HG03432 (cell line): ENCODE measurements at regions not wholly inside any gene's neighbourhood (a gene's known extent, or its start where the extent isn't known, plus 50 kb on each side); places are given as distances from the start of the nearest gene placed in this dataset.

ENCODE experiments used
- ATAC-seq: cut with Tn5 transposase; IDR thresholded peaks from one replicate; pipeline ENCODE4 v1.9.1; 2021; ENCODE audit warnings: mild to moderate bottlenecking, moderate library complexity; ENCODE audit not compliant: unreplicated experiment

GRCh38 chr5:174356536-174356935 lies 311.0 kb downstream of the NSG2 start:
- no peak for ATAC-seq

DNA sequence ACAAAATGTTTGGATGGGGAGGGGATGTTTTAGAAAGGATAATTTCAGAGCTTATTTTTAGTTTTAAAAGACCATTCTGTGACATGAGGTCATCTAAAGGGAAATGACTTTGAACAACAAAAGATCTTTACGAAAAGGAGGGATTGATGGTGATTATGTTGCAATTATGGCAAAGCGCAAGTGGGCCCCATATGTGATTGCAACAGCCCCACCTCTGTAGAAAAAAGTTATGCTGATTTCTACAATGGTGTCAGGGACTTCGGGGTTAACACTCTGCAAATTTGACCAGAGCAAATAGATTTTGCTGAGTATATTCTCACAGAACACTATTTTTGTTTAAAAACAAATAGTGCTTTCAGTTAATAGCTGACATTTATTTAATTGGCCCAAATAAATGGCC lies 312.8 kb downstream of the NSG2 start:
- no peak for ATAC-seq

DNA sequence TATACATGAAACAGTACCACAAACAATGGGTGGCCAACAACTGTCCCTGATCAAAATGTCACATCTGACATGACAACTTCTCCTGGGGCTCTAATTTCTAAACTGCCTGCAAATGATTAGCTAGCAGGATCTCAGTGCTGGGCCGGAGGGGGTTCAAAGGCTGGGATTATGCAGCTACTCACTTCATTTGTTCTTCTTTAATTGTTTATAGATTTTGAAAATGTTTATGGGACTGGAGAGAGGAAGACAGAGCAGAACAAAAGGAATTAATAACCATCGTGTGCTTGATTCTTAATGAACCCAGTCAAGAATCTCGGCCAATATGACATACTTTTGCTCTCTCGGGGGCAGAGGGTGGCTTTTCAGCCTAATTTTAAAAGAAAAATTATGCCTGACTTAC lies 313.6 kb downstream of the NSG2 start:
- ATAC-seq = no peak

DNA sequence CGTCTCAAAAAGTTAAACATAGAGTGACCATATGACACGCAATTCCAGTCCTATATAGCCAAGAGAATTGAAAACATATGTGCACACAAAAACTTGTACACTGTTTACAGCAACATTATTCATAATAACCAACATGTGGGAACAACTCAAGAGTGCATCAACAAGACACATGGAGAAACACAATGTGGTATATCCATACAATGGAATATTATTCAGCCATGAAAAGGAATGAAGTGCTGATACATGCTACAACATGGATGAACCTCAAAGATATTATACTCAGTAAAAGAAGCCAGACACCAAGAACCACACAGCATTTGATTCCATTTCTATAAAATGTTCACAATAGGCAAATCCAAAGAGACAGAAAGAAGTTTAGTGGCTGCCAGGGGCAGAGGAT lies 317.0 kb downstream of the NSG2 start:
- ATAC-seq = no peak

GRCh38 chr5:174363934-174364333 lies 318.4 kb downstream of the NSG2 start:
- no peak for ATAC-seq

- no peak for ATAC-seq
Measured at GRCh38 chr5:174364676-174365075, 319.2 kb downstream of the NSG2 start.

GRCh38 chr5:174371600-174372094 lies 326.1 kb downstream of the NSG2 start:
- ATAC-seq = no peak

DNA sequence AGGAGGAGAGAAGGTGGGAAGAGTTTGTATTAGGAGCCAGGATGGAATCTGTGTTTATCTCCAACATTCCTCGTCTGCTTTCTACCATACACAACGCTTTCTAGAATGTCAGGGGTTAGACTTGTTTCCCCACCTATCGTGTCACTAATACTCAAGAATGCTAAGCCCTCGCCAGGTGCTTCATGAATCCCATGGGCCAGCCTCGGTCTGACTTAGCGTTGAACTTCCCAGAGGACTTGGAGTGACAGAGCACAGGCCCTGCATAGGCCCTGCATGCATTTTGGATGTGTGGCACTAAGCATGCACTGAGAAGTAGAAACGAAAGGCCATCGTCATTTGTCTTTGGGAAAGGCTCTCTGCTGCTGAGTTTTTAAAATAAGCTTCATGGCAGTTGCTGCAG lies 328.7 kb downstream of the NSG2 start:
- ATAC-seq = no peak

DNA sequence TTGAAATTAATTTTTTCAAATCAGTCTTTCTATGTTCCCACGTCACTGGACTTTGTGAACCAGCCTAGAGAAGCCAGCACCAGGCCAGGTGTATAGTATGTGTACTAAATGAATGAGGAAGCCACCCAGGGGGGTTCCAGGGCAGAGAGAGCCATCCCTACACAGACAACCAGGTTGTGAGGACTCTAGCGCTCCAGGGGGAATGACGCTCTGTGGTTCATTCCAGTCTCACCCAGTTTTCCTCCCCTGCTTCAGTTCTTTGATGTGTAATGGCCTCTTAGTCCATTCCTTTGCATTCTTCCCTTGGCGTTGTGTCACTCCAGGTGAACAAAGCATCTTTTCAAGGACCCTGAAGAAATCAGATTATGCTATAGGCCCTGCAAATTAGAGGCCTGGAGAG lies 330.6 kb downstream of the NSG2 start:
- no peak for ATAC-seq

DNA sequence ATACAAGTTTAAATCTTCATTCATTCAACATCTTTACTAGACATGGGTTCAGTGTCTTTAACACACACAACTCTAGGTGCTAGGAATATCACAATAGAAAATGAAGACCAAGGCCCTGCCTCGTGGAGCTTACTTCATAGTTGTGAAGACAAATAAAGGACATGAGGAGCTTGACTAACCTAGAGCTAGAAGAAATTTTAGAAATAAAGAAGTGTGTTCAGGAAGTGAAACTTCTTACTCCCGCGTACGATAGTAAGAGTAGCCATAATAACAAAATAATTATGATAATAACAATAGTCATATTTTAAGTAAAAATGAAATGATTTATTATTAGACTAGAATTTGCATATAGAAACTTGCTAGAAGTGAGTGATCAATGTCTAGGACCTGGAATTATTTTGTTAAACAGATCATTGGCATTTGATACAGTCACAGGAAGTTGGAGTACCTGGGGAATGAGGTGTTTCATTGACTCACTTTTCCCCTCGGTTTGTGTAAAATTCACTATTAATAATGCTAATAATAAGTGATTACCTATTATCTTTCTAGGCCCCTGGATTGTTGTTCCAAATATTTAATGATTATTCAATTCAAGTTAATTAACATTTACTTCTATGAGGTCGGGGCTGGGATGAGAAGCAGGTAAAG lies 331.3 kb downstream of the NSG2 start:
- ATAC-seq = no peak

DNA sequence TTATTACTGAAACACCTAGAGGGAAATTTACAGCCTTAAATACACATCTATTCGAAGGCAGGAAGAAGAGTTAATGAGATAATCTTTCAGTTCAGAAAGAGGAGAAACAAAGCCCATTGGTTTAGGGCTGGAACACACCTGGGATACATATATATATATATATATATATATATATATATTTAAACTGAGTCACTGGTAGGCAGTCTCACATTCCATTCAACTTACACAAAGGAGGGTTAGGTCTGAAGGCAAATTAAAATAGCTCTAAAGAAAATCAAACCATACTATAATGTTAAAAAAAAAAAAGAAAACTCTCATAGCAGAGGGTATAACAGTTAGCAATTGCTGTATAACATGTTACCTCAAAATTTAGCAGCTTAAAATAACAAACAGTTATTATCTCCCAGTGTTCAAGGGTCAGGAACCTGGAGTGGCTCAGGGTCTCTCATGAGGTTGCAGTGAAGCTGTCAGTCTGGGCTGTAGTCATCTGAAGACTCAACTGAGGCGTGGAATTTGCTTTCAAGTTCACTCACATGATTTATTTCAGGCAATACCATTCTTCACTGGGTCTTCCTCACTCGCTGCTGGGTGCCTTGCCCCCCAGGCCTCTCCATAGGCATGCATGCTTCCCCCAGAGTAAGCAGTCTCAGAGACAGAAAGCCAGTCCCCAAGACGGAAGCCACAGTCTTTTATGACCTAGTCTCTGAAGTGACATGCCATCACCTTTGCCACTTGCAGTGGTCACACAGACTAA lies 332.8 kb downstream of the NSG2 start:
- no peak for ATAC-seq

DNA sequence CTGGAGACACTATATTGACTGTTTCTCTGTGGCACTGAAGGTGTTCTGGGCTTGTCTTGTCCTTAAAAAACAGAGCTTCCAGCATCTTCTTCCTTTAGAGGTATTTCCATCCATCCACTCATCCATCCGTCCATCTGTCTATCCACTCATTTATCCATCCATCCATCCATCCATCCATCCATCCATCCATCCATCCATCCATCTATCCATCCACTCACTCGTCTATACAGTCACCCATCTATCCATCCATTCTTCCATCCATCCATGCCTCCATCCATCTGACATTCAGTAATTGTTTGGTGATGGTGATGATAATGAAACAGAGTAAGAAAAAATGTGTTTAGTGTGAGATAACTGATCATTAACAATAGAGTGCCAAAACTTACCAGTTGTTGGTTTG lies 334.8 kb downstream of the NSG2 start:
- no peak for ATAC-seq

GRCh38 chr5:174381241-174381640 lies 335.7 kb downstream of the NSG2 start:
- no peak for ATAC-seq

GRCh38 chr5:174383210-174384167 lies 338.0 kb downstream of the NSG2 start:
- no peak for ATAC-seq

DNA sequence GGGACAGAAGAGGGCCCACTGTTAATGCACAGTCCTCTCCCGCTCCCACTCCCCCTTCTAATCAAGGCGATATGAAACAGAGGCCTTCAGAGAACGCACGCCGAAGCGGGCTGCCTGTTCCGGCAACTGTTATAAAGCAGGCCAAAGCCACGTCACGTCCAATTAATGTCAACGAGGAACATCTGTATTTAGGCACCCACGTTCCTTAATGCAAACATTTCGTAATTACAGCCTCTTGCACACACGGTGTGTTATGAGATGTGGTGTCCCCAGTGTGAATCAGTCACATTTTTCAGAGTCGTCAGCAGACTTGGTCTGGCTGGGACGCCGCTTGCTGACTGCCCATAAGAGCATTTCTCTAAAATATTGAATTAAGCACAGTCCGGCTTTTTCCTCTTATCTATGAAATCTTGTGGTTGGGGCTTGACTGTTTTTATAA lies 339.0 kb downstream of the NSG2 start:
- ATAC-seq = no peak

DNA sequence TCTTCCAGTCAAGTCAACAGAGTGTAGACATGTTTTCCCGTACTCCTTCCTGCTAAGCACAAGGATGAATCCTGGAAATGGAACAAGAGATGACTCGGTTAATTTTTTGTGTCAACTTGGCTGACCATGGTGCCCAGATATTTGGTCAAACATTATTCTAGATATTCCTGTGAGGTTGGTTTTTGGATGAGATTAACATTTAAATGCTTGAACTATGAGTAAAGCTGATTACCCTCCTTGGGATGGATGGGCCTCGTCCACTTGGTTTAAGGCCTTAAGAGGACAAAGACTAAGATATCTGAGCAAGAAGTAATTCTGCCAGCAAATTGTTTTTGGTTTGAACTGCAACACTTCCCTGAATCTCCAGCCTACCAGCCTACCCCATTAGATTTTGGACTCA lies 338.1 kb upstream of the MSX2 start:
- ATAC-seq = no peak

DNA sequence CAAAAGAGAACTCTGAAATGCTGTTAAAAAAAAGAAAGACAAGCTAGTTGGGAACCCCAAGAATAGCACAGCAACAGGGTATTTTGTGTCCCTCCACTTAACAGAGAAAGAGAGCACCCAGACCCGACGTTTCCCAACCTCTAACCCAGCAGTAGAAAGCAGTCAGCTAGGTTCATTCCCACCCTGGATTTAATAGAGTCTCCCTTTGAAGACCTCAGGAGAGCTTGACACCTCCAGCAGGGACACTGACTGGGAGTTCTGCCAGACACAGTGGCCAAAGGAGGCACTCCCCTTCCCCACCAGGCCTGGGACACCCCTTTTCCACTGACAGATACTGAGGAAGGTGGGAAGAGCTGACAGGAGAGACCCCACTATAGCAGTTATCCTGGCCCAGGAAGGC lies 337.5 kb upstream of the MSX2 start:
- ATAC-seq = no peak

DNA sequence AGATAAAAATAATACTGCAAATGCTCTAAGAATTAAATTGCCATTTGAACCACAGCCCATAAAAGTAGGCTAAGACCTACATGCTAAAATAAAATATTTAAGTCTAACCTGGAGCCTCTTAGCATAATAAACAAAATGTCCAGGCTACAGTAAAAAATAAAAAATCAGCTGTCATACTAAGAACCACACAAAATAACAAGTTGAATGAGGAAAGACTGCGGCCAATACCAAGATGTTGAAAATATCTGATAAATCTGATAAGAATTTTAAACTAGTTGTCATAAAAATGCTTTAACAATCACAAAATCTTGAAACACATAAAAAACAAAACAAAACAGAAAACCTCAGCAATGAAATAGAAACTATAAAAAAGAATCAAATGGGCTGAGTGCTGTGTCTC lies 336.9 kb upstream of the MSX2 start:
- ATAC-seq = no peak

DNA sequence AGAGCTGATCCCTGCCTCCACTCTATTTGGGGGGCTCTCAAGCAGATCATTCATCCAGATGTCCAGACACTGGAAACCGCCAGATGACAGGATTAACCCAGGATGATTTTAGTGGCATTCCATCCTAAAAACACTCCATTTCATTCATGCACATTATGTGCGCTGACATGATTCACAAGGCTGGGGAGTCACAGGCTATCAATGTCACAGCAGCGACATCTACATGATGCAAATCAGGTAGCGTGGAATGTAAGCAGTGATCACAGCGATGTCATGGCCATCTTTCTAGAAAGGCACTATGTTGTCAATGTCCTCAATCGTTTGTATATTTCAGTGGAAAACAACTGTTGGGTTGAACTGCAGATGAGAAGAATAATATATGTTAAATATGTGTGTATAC lies 331.5 kb upstream of the MSX2 start:
- ATAC-seq = no peak

DNA sequence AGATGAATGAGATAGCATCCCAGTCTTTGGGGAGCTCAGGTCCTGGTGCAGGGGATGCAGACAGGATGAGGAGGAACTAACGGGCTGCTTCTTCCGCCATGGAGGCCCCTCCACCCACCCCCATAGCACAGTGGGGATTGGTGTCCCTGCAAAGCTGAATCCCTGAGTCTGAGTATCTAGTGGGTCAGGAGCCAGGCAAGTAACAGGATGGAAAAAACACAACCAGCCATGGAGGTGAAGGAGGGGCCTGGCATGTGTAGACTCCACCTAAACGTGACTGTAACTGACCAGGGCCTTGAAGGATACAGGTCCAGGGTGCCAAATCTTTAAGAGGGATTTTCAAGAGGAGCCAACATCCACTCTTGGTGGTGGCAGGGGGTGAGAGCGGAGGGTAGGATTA lies 327.8 kb upstream of the MSX2 start:
- ATAC-seq = no peak

GRCh38 chr5:174397206-174397605 lies 327.2 kb upstream of the MSX2 start:
- ATAC-seq = no peak
